Activated naive CD8-positive, alpha-beta T cell treated with anti-CD3 and anti-CD28 coated beads for 36 hours (primary cell): ENCODE measurements at regions not wholly inside any gene's neighbourhood (a gene's known extent, or its start where the extent isn't known, plus 50 kb on each side); places are given as distances from the start of the nearest gene placed in this dataset.

Experiments used
- DNase-seq: peaks from one replicate; pipeline ENCODE4 v3.0.0; 2021
- H3K27ac Mint-ChIP-seq: one replicate; pipeline ENCODE4 v1.8.0; 2022; ENCODE audit warnings: mild to moderate bottlenecking, moderate library complexity, mixed read lengths
- H3K27me3 Mint-ChIP-seq: one replicate; pipeline ENCODE4 v1.8.0; 2022; ENCODE audit warnings: mild to moderate bottlenecking, mixed read lengths
- H3K36me3 Mint-ChIP-seq: one replicate; pipeline ENCODE4 v1.8.0; 2021; ENCODE audit warnings: mild to moderate bottlenecking, mixed read lengths
- H3K4me1 Mint-ChIP-seq: one replicate; pipeline ENCODE4 v1.8.0; 2021; ENCODE audit warnings: mixed read lengths
- H3K4me3 Mint-ChIP-seq: one replicate; pipeline ENCODE4 v1.8.0; 2022; ENCODE audit warnings: mild to moderate bottlenecking, moderate library complexity, mixed read lengths
- H3K9me3 Mint-ChIP-seq: one replicate; pipeline ENCODE4 v1.8.0; 2022; ENCODE audit warnings: mixed read lengths

DNA sequence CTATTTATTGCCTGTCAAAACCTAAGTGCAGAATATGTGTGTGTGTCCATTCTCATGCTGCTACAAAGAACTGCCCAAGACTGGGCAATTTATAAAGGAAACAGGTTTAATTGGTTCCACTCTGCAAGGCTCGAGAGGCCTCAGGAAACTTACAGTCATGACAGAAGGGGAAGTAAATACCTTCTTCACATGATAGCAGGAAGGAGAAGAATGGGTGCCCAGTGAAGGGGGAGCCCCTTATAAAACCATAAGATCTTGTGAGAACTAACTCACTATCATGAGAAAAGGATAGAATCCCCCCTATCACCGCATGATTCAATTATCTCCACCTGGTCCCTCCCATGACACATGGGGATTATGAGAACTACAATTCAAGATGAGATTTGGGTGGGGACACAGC lies 300.7 kb upstream of the SNX7 start:
- peaks cover 3% of the 10 kb centered on the region for H3K9me3 Mint-ChIP-seq
- H3K4me1 Mint-ChIP-seq, result no peaks in the 10 kb centered on the region
- H3K27me3 Mint-ChIP-seq, result no peaks in the 10 kb centered on the region
- H3K27ac Mint-ChIP-seq, result no peak overlapping the region
- DNase-seq, result no peak
- H3K4me3 Mint-ChIP-seq, result no peak overlapping the region
- no peaks in the 10 kb centered on the region for H3K36me3 Mint-ChIP-seq

DNA sequence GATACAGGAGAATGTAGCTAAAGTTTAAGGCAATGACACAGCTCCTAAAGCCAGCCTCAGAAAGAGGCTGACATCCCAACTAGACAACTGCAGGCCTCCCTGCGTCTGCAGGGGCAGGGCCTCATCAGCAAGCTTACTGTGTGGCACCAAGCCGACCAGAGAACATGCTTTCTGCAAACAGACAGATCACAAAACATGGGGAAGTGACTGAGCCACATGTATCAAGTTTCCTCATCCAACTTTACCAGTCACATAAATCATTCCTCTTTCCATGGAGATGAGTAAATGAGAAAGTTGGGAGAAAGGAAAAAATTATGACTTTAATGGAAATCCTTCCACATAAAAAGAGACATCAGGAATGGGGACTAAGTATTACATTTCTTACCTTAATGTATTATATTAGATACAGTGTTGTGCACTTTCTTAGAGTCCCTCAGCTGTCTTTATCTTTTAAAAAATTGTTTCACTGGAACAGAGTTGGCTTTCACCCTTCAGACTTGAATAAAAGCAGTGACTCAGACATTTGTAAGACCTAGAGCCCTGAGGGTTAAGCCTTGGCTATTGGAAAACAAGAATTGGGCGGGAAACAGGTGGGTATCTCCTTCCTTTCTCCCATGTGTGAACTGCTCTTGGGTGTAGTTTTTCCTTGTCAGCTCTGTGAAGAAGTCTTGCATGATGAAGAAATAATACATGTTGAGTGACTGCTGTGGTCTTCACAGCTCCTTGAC lies 305.7 kb upstream of the SNX7 start:
- Mint-ChIP-seq H3K36me3 (no peaks in the 10 kb centered on the region), H3K4me1 (no peaks in the 10 kb centered on the region), H3K9me3 (no peaks in the 10 kb centered on the region), H3K27me3 (no peaks in the 10 kb centered on the region), H3K4me3 (no peak overlapping the region), H3K27ac (no peak overlapping the region)
- no peak for DNase-seq

DNA sequence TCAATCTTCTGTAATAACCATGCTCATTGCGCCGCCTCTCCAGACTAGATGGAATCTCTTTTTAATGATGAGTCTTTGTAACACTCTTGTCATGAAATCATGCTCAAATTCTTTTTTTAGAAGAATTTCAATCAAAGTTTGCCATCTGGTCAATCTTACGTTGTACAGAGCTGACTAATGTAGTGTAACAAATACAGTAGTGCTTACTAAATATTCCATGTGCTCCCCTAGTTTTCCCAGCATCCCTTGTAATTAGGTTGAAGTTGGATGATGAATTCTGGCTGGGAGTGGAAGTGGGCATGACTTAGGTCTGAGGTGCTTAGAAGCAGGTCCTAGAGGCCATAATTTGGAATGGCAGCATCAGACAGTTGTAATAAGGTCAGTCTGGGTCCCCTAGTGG lies 309.1 kb upstream of the SNX7 start:
- H3K36me3 Mint-ChIP-seq, result no peaks in the 10 kb centered on the region
- no peak overlapping the region for H3K4me3 Mint-ChIP-seq
- H3K4me1 Mint-ChIP-seq, result no peaks in the 10 kb centered on the region
- H3K27me3 Mint-ChIP-seq, result no peaks in the 10 kb centered on the region
- H3K9me3 Mint-ChIP-seq, result no peaks in the 10 kb centered on the region
- no peak for DNase-seq
- H3K27ac Mint-ChIP-seq, result no peak overlapping the region

DNA sequence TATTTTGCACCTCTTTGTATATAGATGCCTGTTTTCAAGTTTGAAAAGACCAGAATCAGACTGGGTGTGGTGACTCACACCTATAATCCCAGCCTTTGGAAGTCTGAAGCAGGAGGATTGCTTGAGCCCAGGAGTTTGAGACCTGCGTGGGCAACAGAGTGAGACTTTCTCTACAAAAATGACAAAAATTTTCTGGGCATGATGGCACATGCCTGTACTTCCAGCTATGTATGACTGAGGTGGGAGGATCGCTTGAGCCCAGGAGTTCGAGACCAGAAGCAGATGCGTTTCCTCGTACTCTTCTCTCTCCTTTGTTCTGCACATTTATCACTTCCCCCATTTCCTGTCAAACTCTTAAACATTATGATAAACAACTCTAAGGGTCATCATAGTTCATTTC lies 310.0 kb upstream of the SNX7 start:
- DNase-seq, result no peak
- Mint-ChIP-seq H3K4me3 (no peak overlapping the region), H3K36me3 (no peaks in the 10 kb centered on the region), H3K27me3 (no peaks in the 10 kb centered on the region), H3K4me1 (no peaks in the 10 kb centered on the region), H3K27ac (no peak overlapping the region), H3K9me3 (no peaks in the 10 kb centered on the region)

DNA sequence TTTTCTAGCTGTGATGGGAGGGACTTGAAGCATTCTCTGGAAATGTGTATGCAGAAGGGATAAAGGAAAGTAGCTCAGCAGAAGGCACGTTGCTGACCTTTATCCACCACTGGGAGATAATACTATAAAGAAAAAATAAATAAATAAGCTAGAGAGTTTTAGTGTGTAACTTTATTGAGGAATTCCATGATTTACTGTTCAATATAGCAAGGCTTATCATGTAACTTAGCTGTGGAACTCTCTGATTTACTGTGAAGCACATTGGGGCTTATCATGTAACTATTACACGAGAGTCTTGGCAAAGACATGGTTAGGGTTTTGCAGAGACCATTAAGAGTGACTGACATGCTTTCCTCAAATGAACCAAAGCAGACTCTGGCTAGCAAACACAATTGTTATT lies 316.1 kb upstream of the SNX7 start:
- H3K9me3 Mint-ChIP-seq, result no peaks in the 10 kb centered on the region
- H3K27ac Mint-ChIP-seq, result no peak overlapping the region
- no peaks in the 10 kb centered on the region for H3K4me1 Mint-ChIP-seq

DNA sequence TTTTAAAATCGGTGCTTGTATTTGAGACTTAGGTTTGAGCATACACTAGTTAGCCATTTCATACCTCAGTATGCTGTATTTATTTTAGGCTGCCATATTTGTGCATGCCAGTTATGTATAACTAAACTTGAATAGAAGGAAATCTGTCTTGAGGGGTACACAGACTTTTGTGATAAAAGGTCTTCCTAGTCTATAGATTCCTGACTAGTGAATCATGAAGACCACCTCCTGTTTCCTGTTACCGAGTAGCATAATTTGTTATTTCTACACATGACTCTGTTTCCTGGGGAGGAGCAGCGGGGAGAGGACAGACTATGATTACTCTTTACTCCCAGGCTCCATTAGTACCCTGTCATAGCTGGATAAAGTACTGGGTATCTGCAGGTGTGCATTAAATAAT lies 316.8 kb upstream of the SNX7 start:
- Mint-ChIP-seq H3K4me3 (no peak overlapping the region), H3K36me3 (no peaks in the 10 kb centered on the region), H3K27ac (no peak overlapping the region), H3K9me3 (no peaks in the 10 kb centered on the region), H3K27me3 (no peaks in the 10 kb centered on the region), H3K4me1 (no peaks in the 10 kb centered on the region)
- DNase-seq, result no peak

More for the DNA sequence above, 316.1 kb upstream of the SNX7 start:
- no peaks in the 10 kb centered on the region for H3K27me3 Mint-ChIP-seq
- no peak overlapping the region for H3K4me3 Mint-ChIP-seq
- DNase-seq, result no peak
- no peaks in the 10 kb centered on the region for H3K36me3 Mint-ChIP-seq

DNA sequence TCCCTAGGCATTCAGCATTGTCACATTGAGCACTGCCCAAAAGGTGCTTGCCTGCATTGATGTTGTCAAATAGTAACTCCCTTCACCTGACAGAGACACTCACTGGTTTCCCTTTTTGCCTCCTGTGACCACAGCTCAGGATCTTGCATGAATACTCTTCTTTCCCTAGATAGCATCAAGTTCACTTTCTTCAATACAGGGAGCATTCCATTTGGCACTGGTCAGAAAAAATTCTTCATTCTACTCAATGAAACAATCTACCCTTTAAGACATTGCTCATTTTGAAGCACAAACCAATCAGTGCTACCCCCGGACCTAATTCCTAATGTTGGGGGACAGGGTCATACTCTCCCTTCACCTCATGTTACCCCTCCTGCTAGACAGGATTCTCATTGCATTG lies 319.0 kb upstream of the SNX7 start:
- DNase-seq, result no peak
- no peaks in the 10 kb centered on the region for H3K36me3 Mint-ChIP-seq
- no peaks in the 10 kb centered on the region for H3K4me1 Mint-ChIP-seq
- H3K27ac Mint-ChIP-seq, result no peak overlapping the region
- H3K4me3 Mint-ChIP-seq, result no peak overlapping the region
- H3K9me3 Mint-ChIP-seq, result no peaks in the 10 kb centered on the region
- H3K27me3 Mint-ChIP-seq, result no peaks in the 10 kb centered on the region

DNA sequence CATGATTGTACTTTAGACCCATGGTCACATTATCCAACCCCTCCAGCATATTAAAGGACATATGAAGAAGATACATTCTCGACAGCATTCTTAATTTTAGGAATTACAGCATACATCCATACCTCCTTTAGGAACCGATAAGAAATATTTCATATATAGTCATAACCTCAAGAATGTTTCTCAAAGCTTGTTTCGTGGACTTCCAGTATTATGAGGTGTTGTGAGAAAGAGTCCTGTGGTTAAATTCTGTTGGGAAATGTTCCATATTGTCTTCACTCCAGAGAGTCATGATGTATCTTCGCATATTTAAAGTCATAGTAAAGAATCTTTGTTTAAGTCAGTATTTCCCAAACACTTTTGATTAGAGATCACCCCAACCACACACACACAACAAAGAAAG lies 321.0 kb upstream of the SNX7 start:
- DNase-seq, result no peak
- no peaks in the 10 kb centered on the region for H3K27me3 Mint-ChIP-seq
- H3K4me1 Mint-ChIP-seq, result no peaks in the 10 kb centered on the region
- H3K36me3 Mint-ChIP-seq, result no peaks in the 10 kb centered on the region
- no peak overlapping the region for H3K4me3 Mint-ChIP-seq
- no peaks in the 10 kb centered on the region for H3K9me3 Mint-ChIP-seq
- no peak overlapping the region for H3K27ac Mint-ChIP-seq

DNA sequence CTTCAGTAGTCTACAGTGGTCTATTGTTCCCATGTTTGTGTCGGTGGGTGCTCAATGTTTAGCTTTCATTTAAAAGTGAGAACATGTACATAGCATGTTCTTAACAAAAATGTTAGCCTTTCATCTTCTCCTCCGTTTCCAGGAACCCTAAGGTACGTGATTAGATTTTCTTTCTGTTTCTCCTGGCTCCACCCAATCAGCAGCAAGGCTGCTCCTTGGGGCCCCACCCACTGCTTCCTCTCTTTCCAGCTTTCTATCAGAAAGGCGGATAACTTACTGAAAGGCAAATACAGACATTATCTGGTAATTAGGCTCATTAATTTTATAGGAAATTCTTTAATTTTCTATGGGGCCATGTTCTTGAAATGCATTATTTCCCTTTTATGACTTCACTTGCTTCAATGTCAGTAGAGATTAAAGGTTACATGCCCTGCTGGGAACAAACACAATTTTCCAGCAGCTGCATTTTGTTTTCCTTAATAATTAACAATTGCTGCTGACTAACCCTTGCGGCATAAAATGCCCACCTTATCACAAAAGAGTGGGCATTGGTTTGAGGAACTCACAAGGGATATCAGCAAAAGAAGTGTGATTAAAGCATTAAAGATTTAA lies 324.9 kb upstream of the SNX7 start:
- DNase-seq, result no peak
- H3K9me3 Mint-ChIP-seq, result no peaks in the 10 kb centered on the region
- no peaks in the 10 kb centered on the region for H3K4me1 Mint-ChIP-seq
- no peak overlapping the region for H3K27ac Mint-ChIP-seq
- no peaks in the 10 kb centered on the region for H3K36me3 Mint-ChIP-seq
- no peaks in the 10 kb centered on the region for H3K27me3 Mint-ChIP-seq
- H3K4me3 Mint-ChIP-seq, result no peak overlapping the region

DNA sequence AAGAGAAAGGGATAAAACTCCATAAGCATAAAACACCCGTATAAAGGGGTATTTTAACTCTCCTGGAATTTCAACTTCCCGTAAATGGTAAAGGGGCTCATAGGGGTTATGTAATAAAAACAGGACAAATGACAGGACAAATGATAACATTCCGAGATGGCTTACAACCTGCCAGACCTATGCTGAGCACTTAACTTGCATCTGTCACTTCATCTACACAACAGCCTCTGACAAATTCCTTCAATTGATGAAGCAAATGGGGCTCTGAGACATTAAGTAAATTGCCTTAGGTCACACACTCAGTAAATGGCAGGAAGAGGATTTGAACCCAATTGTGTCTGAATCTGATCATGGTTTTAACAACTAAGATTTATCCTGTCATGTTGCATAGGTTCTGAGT lies 327.6 kb upstream of the SNX7 start:
- Mint-ChIP-seq H3K4me3 (no peak overlapping the region), H3K36me3 (no peaks in the 10 kb centered on the region), H3K27ac (no peak overlapping the region), H3K4me1 (no peaks in the 10 kb centered on the region), H3K27me3 (no peaks in the 10 kb centered on the region), H3K9me3 (no peaks in the 10 kb centered on the region)
- no peak for DNase-seq

DNA sequence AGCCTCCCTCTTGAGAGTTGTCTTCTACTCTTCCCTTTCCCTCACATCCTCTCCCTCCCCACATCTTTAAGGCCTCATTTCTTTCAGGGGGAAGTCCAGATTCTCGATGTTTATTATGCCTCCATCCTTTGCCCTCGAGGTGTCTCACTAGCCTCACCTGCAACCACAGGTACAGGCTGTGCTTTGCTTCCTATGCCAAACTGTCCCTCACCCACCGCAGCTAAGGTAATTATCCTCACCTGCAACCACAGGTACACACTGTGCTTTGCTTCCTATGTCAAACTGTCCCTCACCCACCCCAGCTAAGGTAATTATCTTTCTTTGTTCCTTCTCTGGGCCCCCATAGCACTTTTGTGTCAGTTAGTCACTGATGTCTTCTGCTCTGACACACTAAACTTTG lies 328.1 kb upstream of the SNX7 start:
- H3K4me3 Mint-ChIP-seq, result no peak overlapping the region
- H3K27me3 Mint-ChIP-seq, result no peaks in the 10 kb centered on the region
- H3K27ac Mint-ChIP-seq, result no peak overlapping the region
- no peaks in the 10 kb centered on the region for H3K4me1 Mint-ChIP-seq
- H3K36me3 Mint-ChIP-seq, result no peaks in the 10 kb centered on the region
- H3K9me3 Mint-ChIP-seq, result no peaks in the 10 kb centered on the region
- DNase-seq, result no peak

DNA sequence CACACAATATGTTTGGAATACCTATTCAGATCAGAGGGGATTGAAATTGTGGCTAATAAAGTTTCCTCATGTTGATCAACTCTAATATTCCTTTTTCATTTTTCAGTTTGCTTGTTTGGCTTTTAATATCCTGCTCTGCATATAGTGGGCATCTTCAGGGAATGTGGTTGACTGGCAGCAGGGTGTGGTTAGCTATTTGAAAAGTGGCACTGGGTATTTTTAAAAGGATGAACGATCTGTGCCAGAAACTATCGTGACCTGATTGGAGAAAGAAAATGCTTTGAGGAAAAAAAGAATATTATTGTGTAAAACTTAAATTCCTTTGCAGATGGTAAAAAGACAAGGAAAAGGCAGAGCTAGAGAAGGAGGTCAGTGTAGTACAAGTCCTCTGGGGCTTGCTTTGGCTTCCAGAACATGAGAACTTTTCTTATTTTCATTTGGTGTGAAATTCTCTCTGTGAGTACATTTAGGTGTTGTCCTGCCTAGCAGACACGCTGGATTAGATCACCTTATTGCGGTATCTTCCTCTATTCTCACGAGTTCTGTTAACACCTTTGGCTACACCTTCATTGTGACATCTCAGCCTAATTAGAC lies 329.7 kb upstream of the SNX7 start:
- Mint-ChIP-seq H3K4me3 (no peak overlapping the region), H3K4me1 (no peaks in the 10 kb centered on the region), H3K27me3 (no peaks in the 10 kb centered on the region), H3K9me3 (no peaks in the 10 kb centered on the region), H3K27ac (no peak overlapping the region), H3K36me3 (no peaks in the 10 kb centered on the region)
- no peak for DNase-seq

DNA sequence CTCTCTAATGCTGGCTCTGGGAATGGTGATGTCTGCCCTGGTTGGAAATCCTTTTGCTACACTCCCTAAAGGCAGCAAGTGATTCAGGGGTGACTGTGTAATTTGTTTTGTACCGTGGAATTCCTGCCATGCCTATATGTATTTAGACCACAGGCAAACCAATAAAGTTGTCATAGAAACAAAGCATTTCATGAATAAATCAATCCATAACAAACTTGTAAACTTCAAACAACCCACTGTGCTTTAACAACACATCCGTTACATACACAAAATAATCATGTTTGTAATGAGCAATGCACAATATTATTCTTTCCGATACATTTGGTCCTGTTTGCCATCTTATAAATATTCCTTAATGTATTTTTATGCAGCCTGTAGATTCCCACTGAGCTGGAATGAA lies 330.3 kb upstream of the SNX7 start:
- Mint-ChIP-seq H3K4me3 (no peak overlapping the region), H3K4me1 (no peaks in the 10 kb centered on the region), H3K9me3 (no peaks in the 10 kb centered on the region), H3K27me3 (no peaks in the 10 kb centered on the region), H3K27ac (no peak overlapping the region), H3K36me3 (no peaks in the 10 kb centered on the region)
- no peak for DNase-seq

DNA sequence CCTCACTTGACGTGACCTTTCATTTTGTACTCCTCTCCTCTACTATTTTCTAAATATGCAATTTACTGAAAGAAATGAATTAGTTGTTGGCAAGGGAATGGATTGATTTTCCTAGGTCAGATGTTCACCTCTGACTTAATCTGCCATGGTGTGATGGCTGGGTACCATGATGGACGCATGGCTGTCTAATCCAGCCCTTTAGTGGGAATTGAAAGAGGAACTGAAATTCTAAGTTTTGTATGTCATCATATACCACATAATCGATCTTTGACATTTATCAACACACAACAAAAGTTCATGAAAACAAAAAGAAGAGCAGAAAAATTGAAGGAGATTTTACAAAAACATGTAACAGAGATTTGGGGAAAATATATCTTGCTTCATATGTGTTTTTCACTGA lies 331.3 kb upstream of the SNX7 start:
- no peaks in the 10 kb centered on the region for H3K9me3 Mint-ChIP-seq
- H3K36me3 Mint-ChIP-seq, result no peaks in the 10 kb centered on the region
- no peak for DNase-seq
- H3K27me3 Mint-ChIP-seq, result no peaks in the 10 kb centered on the region
- H3K4me3 Mint-ChIP-seq, result no peak overlapping the region
- H3K27ac Mint-ChIP-seq, result no peak overlapping the region
- no peaks in the 10 kb centered on the region for H3K4me1 Mint-ChIP-seq

DNA sequence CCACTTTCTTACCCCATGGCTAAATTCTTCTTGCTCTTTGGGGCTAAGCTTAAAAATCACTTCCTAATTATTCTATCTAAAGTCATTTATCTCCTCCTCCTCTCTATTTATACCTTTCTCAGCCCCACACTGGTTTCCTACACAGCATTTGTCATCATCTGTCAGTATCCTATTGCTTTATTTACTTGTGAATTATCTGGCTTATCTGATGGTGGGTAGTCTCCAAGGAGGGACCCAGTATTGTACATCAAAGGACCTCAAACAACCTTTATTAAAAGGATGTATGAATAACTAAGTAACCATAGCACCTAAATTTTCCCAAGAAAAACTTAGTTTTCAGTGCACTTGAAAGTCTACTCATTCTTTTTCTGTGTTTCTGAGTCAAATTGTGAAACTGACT lies 332.7 kb upstream of the SNX7 start:
- Mint-ChIP-seq H3K4me3 (no peak overlapping the region), H3K36me3 (no peaks in the 10 kb centered on the region), H3K9me3 (no peaks in the 10 kb centered on the region), H3K4me1 (peaks cover 4% of the 10 kb centered on the region), H3K27me3 (peaks cover 4% of the 10 kb centered on the region), H3K27ac (no peak overlapping the region)
- DNase-seq, result no peak

DNA sequence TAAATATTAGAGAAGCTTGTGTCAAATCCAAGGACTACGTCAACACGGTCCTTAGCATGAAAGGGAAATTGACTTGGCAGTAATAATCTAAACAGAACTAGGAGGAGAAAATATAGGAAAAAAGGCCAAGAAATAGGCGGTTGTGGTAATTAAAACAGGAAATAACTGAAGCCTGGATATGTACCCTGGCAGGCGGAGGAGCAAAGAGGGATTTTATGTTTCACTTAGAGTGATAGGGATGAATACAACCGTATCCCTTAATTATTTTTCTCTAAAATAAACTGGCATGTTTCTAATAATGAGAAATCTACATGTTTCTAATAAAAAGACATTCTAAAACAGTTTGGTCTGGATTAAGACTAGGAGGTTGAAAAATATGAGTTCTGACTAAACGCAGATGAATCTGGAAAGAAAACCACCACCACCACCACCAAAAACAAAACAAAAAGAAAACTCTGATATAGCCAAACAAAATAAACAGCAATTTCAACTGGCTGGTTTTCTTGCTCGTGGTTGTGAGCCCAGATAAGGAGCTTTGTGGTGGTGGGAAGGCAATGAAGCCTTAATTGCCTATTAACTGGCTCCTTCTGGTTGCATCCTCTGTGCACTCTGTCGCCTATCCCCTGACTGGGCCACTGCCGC lies 334.2 kb upstream of the SNX7 start:
- H3K4me3 Mint-ChIP-seq, result no peak overlapping the region
- H3K9me3 Mint-ChIP-seq, result no peaks in the 10 kb centered on the region
- H3K27ac Mint-ChIP-seq, result no peak overlapping the region
- H3K27me3 Mint-ChIP-seq, result peaks cover 4% of the 10 kb centered on the region
- DNase-seq, result no peak
- peaks cover 9% of the 10 kb centered on the region for H3K4me1 Mint-ChIP-seq
- H3K36me3 Mint-ChIP-seq, result no peaks in the 10 kb centered on the region
